ENCODE measurements at regions not wholly inside any gene's neighbourhood (a gene's known extent, or its start where the extent isn't known, plus 50 kb on each side); places are given as distances from the start of the nearest gene placed in this dataset.

- Histone ChIP-seq H3K27ac (no peak overlapping the region), H3K4me3 (no peak overlapping the region), H3K9me3 (no peaks in the 10 kb centered on the region), H3K36me3 (ENCODE audit: low read depth, missing control alignments) (no peaks in the 10 kb centered on the region), H3K27me3 (no peaks in the 10 kb centered on the region), H3K4me1 (peaks cover 6% of the 10 kb centered on the region)
- intact Hi-C loops (cut with DNase I; ENCODE audit: low total_unique reads), result no loop called here
- TF ChIP-seq CTCF (IDR thresholded peaks at IDR 0.05), result no peak
- no peak for TF ChIP-seq POLR2A (IDR thresholded peaks at IDR 0.05)
- DNase-seq, result peak; percentile 46
- 43 to 58% methylated on average over 4 to 7 of the region's 7 CpGs for WGBS, 2 donors
Measured at GRCh38 chr6:14619419-14619781, 501.8 kb downstream of the CD83 start.

GRCh38 chr6:14620522-14620921, 502.9 kb downstream of the CD83 start:
- DNase-seq, result no peak
- intact Hi-C loops (cut with DNase I; ENCODE audit: low total_unique reads), result no loop called here
- no peaks in the 10 kb centered on the region for H3K27me3 ChIP-seq
- no peak overlapping the region for H3K27ac ChIP-seq
- 85 to 91% methylated on average over 9 of the region's 9 CpGs for WGBS, 2 donors
- H3K9me3 ChIP-seq, result no peaks in the 10 kb centered on the region
- no peak overlapping the region for H3K4me3 ChIP-seq
- peaks cover 6% of the 10 kb centered on the region for H3K4me1 ChIP-seq
- TF ChIP-seq POLR2A (IDR thresholded peaks at IDR 0.05) (no peak), CTCF (IDR thresholded peaks at IDR 0.05) (no peak)
- H3K36me3 ChIP-seq (ENCODE audit: low read depth, missing control alignments), result no peaks in the 10 kb centered on the region

GRCh38 chr6:14621518-14621917, 503.9 kb downstream of the CD83 start:
- H3K4me3 ChIP-seq, result no peak overlapping the region
- no peak for TF ChIP-seq CTCF (IDR thresholded peaks at IDR 0.05)
- no peak for TF ChIP-seq POLR2A (IDR thresholded peaks at IDR 0.05)
- no peak for DNase-seq
- H3K4me1 ChIP-seq, result peaks cover 6% of the 10 kb centered on the region
- no peaks in the 10 kb centered on the region for H3K9me3 ChIP-seq
- no peak overlapping the region for H3K27ac ChIP-seq
- no peaks in the 10 kb centered on the region for H3K27me3 ChIP-seq
- intact Hi-C loops (cut with DNase I; ENCODE audit: low total_unique reads), result no loop called here
- 56 to 62% methylated on average over 5 of the region's 5 CpGs for WGBS, 2 donors
- H3K36me3 ChIP-seq (ENCODE audit: low read depth, missing control alignments), result no peaks in the 10 kb centered on the region

GRCh38 chr6:14622085-14622484, 504.5 kb downstream of the CD83 start:
- Histone ChIP-seq H3K9me3 (no peaks in the 10 kb centered on the region), H3K36me3 (ENCODE audit: low read depth, missing control alignments) (no peaks in the 10 kb centered on the region), H3K27ac (no peak overlapping the region), H3K27me3 (no peaks in the 10 kb centered on the region), H3K4me3 (no peak overlapping the region), H3K4me1 (peaks cover 6% of the 10 kb centered on the region)
- WGBS, 2 donors, result 58 to 72% methylated on average over 11 of the region's 11 CpGs
- TF ChIP-seq CTCF (IDR thresholded peaks at IDR 0.05), result no peak
- TF ChIP-seq POLR2A (IDR thresholded peaks at IDR 0.05), result no peak
- intact Hi-C loops (cut with DNase I; ENCODE audit: low total_unique reads), result no loop called here
- no peak for DNase-seq

- no peaks in the 10 kb centered on the region for H3K27me3 ChIP-seq
- H3K27ac ChIP-seq, result no peak overlapping the region
- H3K4me1 ChIP-seq, result peaks cover 6% of the 10 kb centered on the region
- H3K4me3 ChIP-seq, result no peak overlapping the region
- TF ChIP-seq POLR2A (IDR thresholded peaks at IDR 0.05) (no peak), CTCF (IDR thresholded peaks at IDR 0.05) (no peak)
- no peaks in the 10 kb centered on the region for H3K36me3 ChIP-seq (ENCODE audit: low read depth, missing control alignments)
- WGBS, 2 donors, result 54% methylated on average over 6 of the region's 6 CpGs
- no peak for DNase-seq
- intact Hi-C loops (cut with DNase I; ENCODE audit: low total_unique reads), result no loop called here
- H3K9me3 ChIP-seq, result no peaks in the 10 kb centered on the region
Measured at GRCh38 chr6:14622909-14623505, 505.4 kb downstream of the CD83 start.
